ENCODE measurements at regions not wholly inside any gene's neighbourhood (a gene's known extent, or its start where the extent isn't known, plus 50 kb on each side); places are given as distances from the start of the nearest gene placed in this dataset.

GRCh38 chr1:110816945-110817344 is 56.0 kb upstream of the CD53 start:
- DNase-seq (ENCODE audit: low read depth, low spot score) = no peak

- no peak for DNase-seq (ENCODE audit: low read depth, low spot score)
Measured at GRCh38 chr1:110811529-110811928, 61.4 kb upstream of the CD53 start.

GRCh38 chr1:110800079-110800478 is 72.9 kb upstream of the CD53 start:
- DNase-seq (ENCODE audit: low read depth, low spot score) = no peak

GRCh38 chr1:110798691-110799256 is 74.2 kb upstream of the CD53 start:
- DNase-seq (ENCODE audit: low read depth, low spot score) = no peak

- DNase-seq (ENCODE audit: low read depth, low spot score) = no peak
Measured at GRCh38 chr1:110788673-110789072, 84.3 kb upstream of the CD53 start.

- DNase-seq (ENCODE audit: low read depth, low spot score) = peak; percentile 20
Measured at GRCh38 chr1:110787328-110788071, 85.4 kb upstream of the CD53 start.

GRCh38 chr1:110786802-110787327 is 86.1 kb upstream of the CD53 start:
- DNase-seq (ENCODE audit: low read depth, low spot score) = no peak

- DNase-seq (ENCODE audit: low read depth, low spot score) = no peak
Measured at GRCh38 chr1:110785612-110786011, 87.3 kb upstream of the CD53 start.

- DNase-seq (ENCODE audit: low read depth, low spot score) = no peak
Measured at GRCh38 chr1:110785055-110785454, 87.9 kb upstream of the CD53 start.

- DNase-seq (ENCODE audit: low read depth, low spot score) = peak; percentile 42
Measured at GRCh38 chr1:110783292-110783918, 89.5 kb upstream of the CD53 start.

GRCh38 chr1:110781525-110781924 is 91.4 kb upstream of the CD53 start:
- no peak for DNase-seq (ENCODE audit: low read depth, low spot score)

GRCh38 chr1:110780600-110781484 is 92.1 kb upstream of the CD53 start:
- DNase-seq (ENCODE audit: low read depth, low spot score) = peak; percentile 48

GRCh38 chr1:110779636-110780035 is 93.3 kb upstream of the CD53 start:
- no peak for DNase-seq (ENCODE audit: low read depth, low spot score)

GRCh38 chr1:110778821-110779220 is 94.1 kb upstream of the CD53 start:
- DNase-seq (ENCODE audit: low read depth, low spot score) = no peak

- DNase-seq (ENCODE audit: low read depth, low spot score) = no peak
Measured at GRCh38 chr1:110777228-110777627, 95.7 kb upstream of the CD53 start.

GRCh38 chr1:110774398-110774797 is 98.5 kb upstream of the CD53 start:
- no peak for DNase-seq (ENCODE audit: low read depth, low spot score)

GRCh38 chr1:110773813-110774212 is 99.1 kb upstream of the KCNA3 start:
- DNase-seq (ENCODE audit: low read depth, low spot score) = no peak

- no peak for DNase-seq (ENCODE audit: low read depth, low spot score)
Measured at GRCh38 chr1:110771245-110772022, 96.7 kb upstream of the KCNA3 start.

- no peak for DNase-seq (ENCODE audit: low read depth, low spot score)
Measured at GRCh38 chr1:110770832-110771231, 96.1 kb upstream of the KCNA3 start.

GRCh38 chr1:110768605-110769004 is 93.9 kb upstream of the KCNA3 start:
- no peak for DNase-seq (ENCODE audit: low read depth, low spot score)

GRCh38 chr1:110766336-110766647 is 91.6 kb upstream of the KCNA3 start:
- no peak for DNase-seq (ENCODE audit: low read depth, low spot score)
